Pancreas (tissue), 10 donors: ENCODE measurements at regions not wholly inside any gene's neighbourhood (a gene's known extent, or its start where the extent isn't known, plus 50 kb on each side); places are given as distances from the start of the nearest gene placed in this dataset.

Source experiments
- ATAC-seq, 4 donors: fragments of 200-7000 bp; cut with Tn5 transposase; one replicate each; pipeline versions ENCODE4 v1.8.0 to v1.9.1; 2020; ENCODE audit warnings: mild to moderate bottlenecking in 4 of 4, moderate library complexity in 4 of 4
- DNase-seq, 6 donors: peaks; one replicate each; pipeline ENCODE4 v3.0.0-alpha.2; 2020
- FAIRE-seq: peaks from 2 replicates; lab custom pipeline; 2012; peaks lifted over from hg19 to GRCh38; lab: Jason Lieb, UNC
- H3K27ac ChIP-seq, 4 donors: fragments of 200-600 bp; sonication (generic); 1 replicate in 3 of 4; 2 replicates in 1 of 4; pipeline versions ENCODE4 v1.5.0 to v1.8.0; 2020
- H3K27me3 ChIP-seq, 4 donors: fragments of 200-600 bp; one replicate each; pipeline ENCODE4 v1.8.0; 2021
- H3K36me3 ChIP-seq, 3 donors: fragments of 200-600 bp; sonication (generic) in 1 of 3; one replicate each; pipeline versions ENCODE4 v1.5.0 to v1.8.0; 2020 to 2021
- H3K4me1 ChIP-seq, 3 donors: fragments of 200-600 bp; one replicate each; pipeline ENCODE4 v1.8.0; 2021
- H3K4me3 ChIP-seq, 4 donors: fragments of 200-600 bp; sonication (generic) in 2 of 4; one replicate each; pipeline versions ENCODE4 v1.5.0 to v1.8.0; 2020 to 2021
- H3K9me3 ChIP-seq, 4 donors: fragments of 200-600 bp; one replicate each; pipeline ENCODE4 v1.8.0; 2021
- CTCF ChIP-seq, 4 donors: fragments of 200-600 bp; sonication (generic) in 3 of 4; IDR thresholded peaks; one replicate each; pipeline versions ENCODE4 v1.5.0 to v1.8.0; 2021; ENCODE audit warnings: antibody characterized with exemption in 4 of 4
- WGBS, 2 donors: extraction: QIAGEN DNeasy Blood & Tissue Kit; methylation state at CpG; one replicate each; pipeline ENCODE4 v1.1.7; 2013; 5-methylcytosine and 5-hydroxymethylcytosine counted together
- intact Hi-C, 3 donors: fragments of 100-400 bp; cut with DNase I; formaldehyde crosslinking; loops; one replicate each; pipeline versions ENCODE4 v1.11.1 to v1.14.2; 2022
- donor health status: healthy with polysubstance abuse.
- donor health status: DM: no; HTN: no; CAD: no; lungs with moderate emphysema.
- donor health status: DM: no; HTN: no; CAD: no.
- donor health status: control.
- donor health status: control.
- donor health status: Bipolar disorder and iron deficiency.
- donor health status: DM: yes; HTN: yes; CAD: no.
- donor health status: DM: no; HTN: no; CAD: no.
- donor health status: DM: no; HTN: no; CAD: no.
- donor health status: DM: yes; HTN: yes; CAD: no.

DNA sequence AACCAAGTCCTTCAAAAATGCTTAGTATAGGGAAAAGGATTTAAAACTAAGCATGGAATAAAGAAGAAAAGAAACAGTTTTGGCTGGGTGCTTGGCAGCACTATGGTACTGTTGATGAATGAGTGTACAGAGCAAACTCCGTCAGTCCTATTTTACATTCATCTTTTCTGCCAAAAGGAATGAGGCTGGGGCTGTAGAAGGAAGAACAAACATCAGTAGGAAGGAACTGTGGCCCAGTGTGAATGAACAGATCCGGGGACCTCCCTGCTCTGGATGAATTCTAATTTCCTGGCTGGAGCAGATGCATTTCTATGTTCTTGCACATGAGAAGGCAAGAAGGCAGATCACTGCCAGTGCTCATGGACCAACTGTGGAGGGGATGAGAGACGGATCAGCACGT is 474.0 kb upstream of the MEIS1 start:
- Histone ChIP-seq H3K27me3 (no peaks in the 10 kb centered on the region), H3K27ac (no peak overlapping the region), H3K4me1 (no peaks in the 10 kb centered on the region), H3K36me3 (no peaks in the 10 kb centered on the region), H3K9me3 (no peaks in the 10 kb centered on the region), H3K4me3 (no peak overlapping the region)
- intact Hi-C loops: no loop called here
- WGBS, 2 donors: 42 to 69% methylated on average over 4 of the region's 4 CpGs
- TF ChIP-seq CTCF (IDR thresholded peaks at IDR 0.05): no peak
- ATAC-seq (no peak), DNase-seq (no peak), FAIRE-seq (no peak)

GRCh38 chr2:65957886-65958285 is 477.0 kb upstream of the MEIS1 start:
- 55 to 68% methylated on average over 5 of the region's 5 CpGs for WGBS, 2 donors
- ATAC-seq: no peak
- intact Hi-C loops: no loop called here

DNA sequence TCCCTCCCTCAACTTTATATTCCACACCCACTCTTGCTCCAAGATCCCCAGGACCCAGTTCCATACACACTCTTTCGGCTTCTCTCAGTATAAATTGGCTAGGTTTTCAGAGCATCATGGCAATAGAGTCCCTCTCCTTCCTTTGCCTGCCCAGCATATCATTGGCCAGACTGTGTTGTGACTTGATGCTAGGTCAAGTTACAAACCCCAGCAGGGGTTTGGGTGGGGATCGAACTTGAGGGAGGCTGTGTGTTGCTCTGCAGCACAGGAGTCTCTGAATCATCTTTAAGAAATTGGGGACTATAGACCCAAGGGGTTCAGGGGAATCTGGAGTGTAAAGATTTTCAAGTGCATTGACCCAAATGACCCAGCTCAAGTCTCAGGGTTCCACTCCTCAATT is 477.5 kb upstream of the MEIS1 start:
- ATAC-seq (no peak), DNase-seq (no peak), FAIRE-seq (no peak)
- no peak overlapping the region for H3K27ac ChIP-seq
- no peaks in the 10 kb centered on the region for H3K9me3 ChIP-seq
- H3K4me3 ChIP-seq: no peak overlapping the region
- H3K4me1 ChIP-seq: no peaks in the 10 kb centered on the region
- H3K27me3 ChIP-seq: no peaks in the 10 kb centered on the region
- TF ChIP-seq CTCF (IDR thresholded peaks at IDR 0.05): no peak
- H3K36me3 ChIP-seq: no peaks in the 10 kb centered on the region
- intact Hi-C loops: no loop called here
- 68 to 91% methylated on average over 2 of the region's 2 CpGs for WGBS, 2 donors

More at GRCh38 chr2:65957886-65958285, 477.0 kb upstream of the MEIS1 start:
- no peaks in the 10 kb centered on the region for H3K27me3 ChIP-seq
- no peaks in the 10 kb centered on the region for H3K9me3 ChIP-seq
- no peak for DNase-seq
- no peak overlapping the region for H3K27ac ChIP-seq
- no peak for TF ChIP-seq CTCF (IDR thresholded peaks at IDR 0.05)
- no peak overlapping the region for H3K4me3 ChIP-seq
- H3K4me1 ChIP-seq: no peaks in the 10 kb centered on the region
- no peaks in the 10 kb centered on the region for H3K36me3 ChIP-seq
- FAIRE-seq: no peak

DNA sequence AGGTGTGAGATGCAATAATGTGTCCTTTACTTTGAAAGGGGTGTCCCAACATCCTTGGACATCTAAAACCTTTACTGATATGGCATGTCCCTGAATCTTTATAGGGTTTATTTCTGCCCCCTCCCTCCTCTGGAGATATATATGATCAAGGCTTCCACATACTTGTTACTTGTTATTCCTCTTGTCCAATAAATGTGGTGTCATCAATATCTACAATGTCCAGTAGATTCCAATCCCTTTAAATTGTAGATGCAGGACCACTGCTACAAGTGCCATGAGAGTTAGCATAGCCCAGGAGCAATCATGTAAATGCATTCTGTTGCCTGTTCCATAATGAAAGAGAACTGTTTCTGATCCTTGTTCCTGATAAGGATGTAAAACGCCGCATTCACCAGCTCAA is 479.7 kb upstream of the MEIS1 start:
- FAIRE-seq (no peak), ATAC-seq (no peak), DNase-seq (no peak)
- Histone ChIP-seq H3K27me3 (no peaks in the 10 kb centered on the region), H3K36me3 (no peaks in the 10 kb centered on the region), H3K4me1 (no peaks in the 10 kb centered on the region), H3K27ac (no peak overlapping the region), H3K4me3 (no peak overlapping the region), H3K9me3 (no peaks in the 10 kb centered on the region)
- TF ChIP-seq CTCF (IDR thresholded peaks at IDR 0.05): no peak
- WGBS, 2 donors: 89 to 93% methylated on average over 2 of the region's 2 CpGs
- intact Hi-C loops: no loop called here

DNA sequence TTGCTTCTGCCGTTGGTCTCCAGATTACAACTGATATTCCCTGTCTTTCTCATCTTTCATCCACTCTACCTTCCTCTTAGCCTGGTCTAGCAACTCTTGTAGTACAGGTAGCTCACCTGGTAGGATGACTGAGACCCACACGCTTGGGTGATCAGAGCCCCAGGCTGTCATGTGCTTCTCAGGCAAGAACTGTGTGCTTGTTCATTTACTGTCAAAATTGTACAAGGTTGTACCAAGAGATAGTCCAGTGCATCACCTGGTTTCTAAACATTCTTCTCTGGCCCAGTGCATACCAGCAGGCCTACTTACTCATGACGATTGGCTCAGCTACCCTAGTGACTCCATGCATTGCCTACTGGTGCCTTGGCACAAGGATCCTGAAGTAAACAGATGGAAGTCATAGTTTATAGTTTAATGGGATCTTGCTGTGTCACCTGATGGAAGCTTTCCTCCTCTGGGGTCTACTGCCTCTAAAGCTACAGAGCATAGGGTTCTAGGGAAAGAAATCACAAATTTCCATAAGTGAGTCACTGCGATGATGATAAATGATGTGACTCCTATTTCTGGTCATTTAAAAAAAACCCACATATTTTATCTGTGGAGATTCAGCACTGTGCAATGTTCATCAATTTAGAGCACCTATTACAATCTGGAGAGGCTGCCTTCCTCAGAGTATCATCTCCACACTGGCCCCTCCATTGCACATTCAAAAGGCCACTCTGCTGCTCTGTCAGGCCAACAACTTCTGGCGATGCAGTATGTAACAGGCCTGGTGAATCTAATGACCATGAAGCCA is 481.8 kb upstream of the MEIS1 start:
- no peak for FAIRE-seq
- TF ChIP-seq CTCF (IDR thresholded peaks at IDR 0.05): no peak
- 80 to 86% methylated on average over 5 of the region's 5 CpGs for WGBS, 2 donors

More for the DNA sequence above, 481.8 kb upstream of the MEIS1 start:
- Histone ChIP-seq H3K36me3 (no peaks in the 10 kb centered on the region), H3K9me3 (no peaks in the 10 kb centered on the region), H3K27ac (no peak overlapping the region), H3K4me3 (no peak overlapping the region), H3K27me3 (no peaks in the 10 kb centered on the region), H3K4me1 (no peaks in the 10 kb centered on the region)
- no peak for ATAC-seq
- DNase-seq: no peak
- intact Hi-C loops: no loop called here
